Fibroblast of villous mesenchyme (primary cell): ENCODE measurements at regions not wholly inside any gene's neighbourhood (a gene's known extent, or its start where the extent isn't known, plus 50 kb on each side); places are given as distances from the start of the nearest gene placed in this dataset.

ENCODE experiments used
- DNase-seq: peaks from one replicate; pipeline ENCODE4 v3.0.0-alpha.2; 2010; ENCODE audit warnings: low read depth
- H3K4me3 ChIP-seq: 2 replicates; pipeline ENCODE4 v1.5.1; 2011; ENCODE audit warnings: low read depth, mild to moderate bottlenecking, low read length
- CTCF ChIP-seq: IDR thresholded peaks from 2 replicates; pipeline ENCODE4 v1.5.1; 2012; ENCODE audit warnings: low read depth, mild to moderate bottlenecking, low read length; ENCODE audit not compliant: insufficient read depth

GRCh38 chr4:26028133-26028792 lies 114.2 kb downstream of the SMIM20 start:
- DNase-seq: no peak
- TF ChIP-seq CTCF: no peak
- H3K4me3 ChIP-seq: no peak overlapping the region

GRCh38 chr4:26028793-26029567 lies 115.0 kb downstream of the SMIM20 start:
- TF ChIP-seq CTCF: peak; percentile 80
- H3K4me3 ChIP-seq: peak overlapping the region; percentile 24
- DNase-seq: peak; percentile 49

GRCh38 chr4:26029568-26030131 lies 115.6 kb downstream of the SMIM20 start:
- no peak for TF ChIP-seq CTCF
- DNase-seq: no peak
- no peak overlapping the region for H3K4me3 ChIP-seq

GRCh38 chr4:26030260-26030667 lies 116.2 kb downstream of the SMIM20 start:
- no peak for TF ChIP-seq CTCF
- H3K4me3 ChIP-seq: no peak overlapping the region
- no peak for DNase-seq

- no peak for DNase-seq
- no peak for TF ChIP-seq CTCF
- H3K4me3 ChIP-seq: no peak overlapping the region
Observed at GRCh38 chr4:26030780-26031179, 116.8 kb downstream of the SMIM20 start.

GRCh38 chr4:26031704-26032103 lies 117.7 kb downstream of the SMIM20 start:
- TF ChIP-seq CTCF: no peak
- H3K4me3 ChIP-seq: no peak overlapping the region
- no peak for DNase-seq
